ENCODE measurements at regions not wholly inside any gene's neighbourhood (a gene's known extent, or its start where the extent isn't known, plus 50 kb on each side); places are given as distances from the start of the nearest gene placed in this dataset.

- no peak for DNase-seq
Measured at GRCh38 chr3:116767726-116768125, 58.1 kb downstream of the TUSC7 start.

- peak; percentile 18 to 64 for DNase-seq
Measured at GRCh38 chr3:116770815-116771450, 61.4 kb downstream of the TUSC7 start.

- DNase-seq: no peak
Measured at GRCh38 chr3:116776880-116777785, 67.6 kb downstream of the TUSC7 start.

DNA sequence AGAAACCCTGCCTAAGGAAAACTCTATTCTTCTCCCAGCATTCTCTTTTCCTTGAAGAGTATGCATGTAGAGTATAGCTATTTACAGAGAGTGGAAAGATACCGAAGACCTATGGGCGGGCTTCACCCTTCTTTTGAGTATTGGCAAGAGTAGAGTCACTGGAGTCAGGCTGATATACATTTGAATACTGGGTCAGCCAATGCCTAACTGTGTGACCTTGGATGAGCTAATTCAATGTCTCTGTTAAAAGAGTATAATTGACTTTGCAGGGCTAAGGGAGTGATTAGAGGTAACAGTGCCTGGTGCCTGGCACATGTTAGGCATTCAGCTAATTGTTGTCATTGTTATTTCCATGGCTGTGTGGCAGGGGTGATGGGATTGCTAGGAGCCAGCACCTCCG is 75.6 kb downstream of the TUSC7 start:
- DNase-seq: no peak

GRCh38 chr3:116802651-116803050 is 93.1 kb downstream of the TUSC7 start:
- no peak for DNase-seq

DNA sequence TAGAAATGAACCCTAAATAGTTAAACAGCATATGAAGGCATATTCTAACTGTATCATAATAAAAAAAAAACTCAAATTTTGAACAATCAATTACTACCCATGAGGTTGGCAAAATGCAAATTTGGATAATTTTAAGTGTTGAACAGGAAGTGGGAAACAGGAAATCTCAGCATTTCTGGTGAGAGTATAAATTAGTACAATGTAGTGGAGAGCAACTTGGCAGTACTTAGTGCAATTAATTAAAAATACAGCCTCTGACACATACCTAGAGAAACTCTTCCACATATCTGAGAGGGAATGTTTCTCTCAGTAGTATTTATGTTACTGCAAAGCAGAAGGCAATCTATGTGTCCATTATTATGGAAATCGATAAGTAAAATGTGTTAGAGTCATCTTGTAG is 96.8 kb downstream of the TUSC7 start:
- no peak for DNase-seq

- no peak for DNase-seq
Measured at GRCh38 chr3:116808725-116809124, 99.1 kb downstream of the TUSC7 start.

GRCh38 chr3:116809208-116809607 is 99.6 kb downstream of the TUSC7 start:
- DNase-seq: no peak

DNA sequence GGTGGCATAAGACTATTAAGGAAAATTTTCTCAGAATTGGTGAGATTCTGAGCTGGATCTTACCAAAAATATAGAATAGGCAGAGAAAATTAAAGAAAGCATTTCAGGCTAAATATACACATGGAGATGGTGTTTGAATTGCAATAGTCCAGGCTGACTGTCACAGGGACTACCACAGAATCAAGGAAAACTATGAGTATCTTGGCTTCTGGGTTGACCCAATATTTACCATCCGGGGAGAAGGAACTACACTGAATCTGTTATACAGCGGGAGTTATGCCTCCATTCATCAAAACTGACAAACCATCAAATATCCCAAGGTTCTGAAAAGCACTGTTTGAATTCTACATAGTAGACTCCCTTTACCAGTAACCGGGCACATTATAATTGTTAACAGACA is 102.2 kb downstream of the TUSC7 start:
- no peak for DNase-seq

- DNase-seq: no peak
Measured at GRCh38 chr3:116812949-116813348, 103.4 kb downstream of the TUSC7 start.

DNA sequence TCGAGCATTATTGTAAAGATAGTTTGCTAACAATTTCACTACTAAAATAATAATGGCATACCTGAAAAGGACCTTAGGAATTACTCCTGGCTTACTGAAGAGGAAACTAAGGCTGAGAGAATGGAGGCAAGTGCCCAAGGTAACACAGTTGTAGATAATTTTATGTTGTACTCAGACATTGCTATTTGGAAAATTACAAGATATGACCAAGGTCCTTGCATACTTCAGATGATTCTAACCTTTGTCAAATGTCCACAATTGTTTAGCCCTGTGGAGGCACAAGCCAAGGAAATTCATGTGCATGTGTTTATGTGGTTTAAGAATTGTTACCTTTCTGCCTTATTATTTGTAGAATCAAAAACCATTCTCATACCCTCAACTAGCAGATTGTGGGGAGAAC is 105.7 kb downstream of the TUSC7 start:
- no peak for DNase-seq

- DNase-seq: no peak
Measured at GRCh38 chr3:116815831-116816588, 106.4 kb downstream of the TUSC7 start.

DNA sequence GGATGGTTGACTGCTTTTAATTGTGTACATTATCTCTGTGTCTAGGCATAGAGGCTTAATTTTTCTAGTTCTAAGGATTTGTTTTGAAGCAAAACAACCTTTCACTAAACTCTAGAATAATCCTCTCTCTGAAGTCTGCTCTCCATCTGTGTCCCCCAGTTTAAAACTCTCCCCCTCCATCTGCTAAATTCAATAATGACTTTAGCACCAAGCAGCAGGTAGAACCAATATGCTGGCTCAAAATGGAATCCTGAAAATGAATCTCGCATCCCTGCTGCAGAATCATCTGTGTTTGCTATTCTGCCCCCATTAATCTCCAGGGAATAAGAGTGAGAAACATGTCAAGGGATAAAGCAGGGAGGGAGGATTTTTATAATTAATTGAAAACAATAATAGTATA is 111.8 kb downstream of the TUSC7 start:
- DNase-seq: no peak

DNA sequence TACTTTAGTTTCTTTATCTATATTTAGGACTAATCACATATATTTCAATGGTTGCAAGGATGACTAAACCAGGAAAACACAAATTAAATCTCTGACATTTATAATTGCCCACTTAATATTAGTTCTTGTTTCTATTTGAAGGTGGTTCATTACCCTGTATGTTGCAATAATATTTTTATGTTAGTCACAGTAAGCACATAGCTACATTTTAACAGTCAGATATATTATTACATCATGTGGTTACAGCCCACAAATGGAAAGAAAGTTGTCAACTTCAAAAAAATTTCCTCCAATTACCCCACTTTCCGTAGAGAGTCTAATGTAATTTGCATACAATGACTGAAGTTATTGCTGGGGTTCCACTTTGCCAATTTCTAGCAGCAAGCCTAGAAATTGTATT is 114.6 kb downstream of the TUSC7 start:
- no peak for DNase-seq

GRCh38 chr3:116833202-116833601 is 123.6 kb downstream of the TUSC7 start:
- DNase-seq: no peak

GRCh38 chr3:116834816-116835215 is 125.2 kb downstream of the TUSC7 start:
- DNase-seq: no peak

DNA sequence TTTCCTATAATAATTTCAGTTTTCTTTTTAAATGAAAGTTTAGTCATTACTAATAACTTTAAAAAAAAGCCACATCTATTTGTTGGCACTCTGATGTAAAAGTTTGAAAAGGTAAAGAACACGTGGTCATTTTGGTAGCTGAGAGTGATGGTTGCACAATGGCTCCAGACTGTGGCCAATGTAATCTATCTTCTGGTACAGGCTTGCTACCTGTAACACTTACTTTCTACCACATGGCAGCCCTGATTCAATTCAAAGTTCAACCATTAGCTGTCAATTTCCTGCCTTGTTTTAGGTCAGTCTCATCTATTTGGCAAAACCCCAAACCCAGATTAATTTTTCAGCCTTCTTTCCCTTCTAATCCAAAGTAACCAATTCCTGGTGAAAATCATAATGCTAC is 126.1 kb downstream of the TUSC7 start:
- DNase-seq: no peak

DNA sequence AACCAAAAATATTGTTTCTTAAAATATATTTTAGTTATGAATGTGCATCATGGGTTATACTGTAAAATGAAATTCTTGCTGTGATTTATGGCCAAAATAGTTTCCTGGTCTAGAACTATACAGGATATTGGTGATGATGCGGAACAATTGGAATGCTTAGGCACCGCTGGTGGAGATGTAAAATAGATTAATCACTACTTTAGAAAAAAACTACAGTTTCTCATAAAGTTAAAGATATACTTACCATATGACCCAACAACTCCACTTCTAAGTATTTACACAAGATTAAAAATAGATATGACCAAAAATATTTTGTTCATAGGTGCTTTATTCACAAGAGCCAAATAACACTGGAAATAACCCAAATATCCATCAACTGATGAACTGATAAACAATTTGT is 126.7 kb downstream of the TUSC7 start:
- DNase-seq: no peak

DNA sequence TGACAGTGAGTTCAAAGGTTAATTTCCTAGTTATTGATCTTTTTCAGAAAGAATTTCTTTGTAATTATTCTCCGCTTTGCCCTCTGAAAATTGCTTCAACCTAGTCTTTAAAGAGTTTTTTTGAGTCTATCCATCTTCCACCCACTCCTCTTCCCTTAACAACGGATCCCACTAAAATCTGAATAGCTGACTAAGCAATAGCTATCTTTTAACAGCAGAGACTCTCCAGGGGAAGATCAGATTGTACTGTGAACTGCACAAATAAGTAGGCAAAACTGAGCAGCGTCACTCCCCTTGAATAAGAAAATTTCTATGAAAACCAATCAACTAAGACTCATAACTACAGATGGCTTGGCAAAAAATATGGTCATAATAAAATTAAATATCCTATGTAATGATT is 127.9 kb downstream of the TUSC7 start:
- no peak for DNase-seq

GRCh38 chr3:116841003-116841735 is 131.6 kb downstream of the TUSC7 start:
- DNase-seq: no peak

- no peak for DNase-seq
Measured at GRCh38 chr3:116842254-116842957, 132.8 kb downstream of the TUSC7 start.

DNA sequence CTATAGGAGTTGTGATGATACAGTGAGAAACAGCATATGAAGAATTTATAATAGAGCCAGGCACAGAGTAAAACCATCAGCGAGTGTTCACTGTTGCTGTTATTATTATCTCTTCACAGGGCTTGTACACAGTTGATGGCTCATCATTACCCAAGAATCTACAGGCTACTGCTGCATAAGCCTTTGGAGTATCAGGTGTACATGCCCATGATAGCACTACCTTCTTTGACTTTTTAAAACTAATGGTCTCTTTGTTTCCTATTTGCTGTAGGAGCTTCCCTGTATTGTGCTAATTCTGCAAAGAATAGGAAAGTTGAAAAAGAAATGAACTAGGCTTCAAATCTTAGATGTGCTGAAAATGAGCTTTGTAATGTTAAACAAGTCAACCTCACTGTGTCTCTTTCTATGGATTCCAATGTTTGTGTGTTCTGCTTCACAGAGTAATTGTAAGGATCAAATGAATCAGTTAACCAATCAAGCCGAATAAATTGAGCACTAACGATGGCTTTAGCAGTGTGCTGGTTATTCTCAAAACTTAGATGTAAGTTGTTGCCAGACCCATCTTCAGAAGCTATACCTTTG is 138.8 kb downstream of the TUSC7 start:
- no peak for DNase-seq

All from SW 1271 (cell line).